Caco-2 (cell line): ENCODE measurements at regions not wholly inside any gene's neighbourhood (a gene's known extent, or its start where the extent isn't known, plus 50 kb on each side); places are given as distances from the start of the nearest gene placed in this dataset.

Source experiments
- BruUV-seq: library from RNA; stranded (reverse); fragments of 400-500 nt; replicated peaks from 2 replicates; lab custom pipeline; 2021; lab: Mats Ljungman, UMichigan
- CTCF ChIA-PET: fragments of 300-600 bp; sonication (Branson Sonifier 250); formaldehyde crosslinking; loops from one replicate; lab custom pipeline; 2022; ENCODE audit warnings: antibody characterized with exemption; lab: Charles Lee
- POLR2A ChIA-PET: fragments of 300-600 bp; sonication (Branson Sonifier 250); formaldehyde crosslinking; loops from one replicate; lab custom pipeline; 2022; ENCODE audit warnings: antibody characterized with exemption; lab: Charles Lee
- DNase-seq, 2 experiments: peaks; one replicate each; pipeline versions ENCODE4 v3.0.0 to v3.0.0-alpha.2; 2020 to 2022
- H3K27me3 ChIP-seq: replicated peaks from 2 replicates; pipeline ENCODE4 v1.6.0; 2011; ENCODE audit warnings: low read length; ENCODE audit not compliant: control insufficient read depth, insufficient read depth
- H3K36me3 ChIP-seq: 2 replicates; pipeline ENCODE4 v1.5.1; 2011; ENCODE audit warnings: low read length; ENCODE audit not compliant: control insufficient read depth, insufficient read depth
- H3K4me1 ChIP-seq: fragments of 250-450 bp; sonication (Bioruptor Pico); 2 replicates; pipeline ENCODE4 v1.5.1; 2020; ENCODE audit warnings: mild to moderate bottlenecking
- H3K4me3 ChIP-seq: 2 replicates; pipeline ENCODE4 v1.5.1; 2011; ENCODE audit warnings: low read depth, mild to moderate bottlenecking, control low read depth, low read length
- H3K9me3 ChIP-seq: fragments of 250-450 bp; sonication (Bioruptor Pico); 2 replicates; pipeline ENCODE4 v1.5.1; 2020; ENCODE audit warnings: mild to moderate bottlenecking, moderate library complexity
- H3K27ac Mint-ChIP-seq: one replicate; pipeline ENCODE4 v1.8.0; 2022; ENCODE audit warnings: mixed read lengths; ENCODE audit not compliant: unreplicated experiment
- H3K27me3 Mint-ChIP-seq: one replicate; pipeline ENCODE4 v1.8.0; 2022; ENCODE audit warnings: mixed read lengths; ENCODE audit not compliant: insufficient read depth, unreplicated experiment
- H3K36me3 Mint-ChIP-seq: one replicate; pipeline ENCODE4 v1.8.0; 2022; ENCODE audit warnings: mild to moderate bottlenecking, mixed read lengths; ENCODE audit not compliant: insufficient read depth, unreplicated experiment
- H3K4me1 Mint-ChIP-seq: one replicate; pipeline ENCODE4 v1.8.0; 2022; ENCODE audit warnings: low read depth, mixed read lengths; ENCODE audit not compliant: unreplicated experiment
- H3K4me3 Mint-ChIP-seq: one replicate; pipeline ENCODE4 v1.8.0; 2022; ENCODE audit warnings: mild to moderate bottlenecking, moderate library complexity, mixed read lengths; ENCODE audit not compliant: unreplicated experiment
- H3K9me3 Mint-ChIP-seq: one replicate; pipeline ENCODE4 v1.8.0; 2022; ENCODE audit warnings: mixed read lengths; ENCODE audit not compliant: unreplicated experiment
- CTCF ChIP-seq, 2 experiments: fragments of 200-600 bp in 1 of 2; IDR thresholded peaks; 1 replicate in 1 of 2; 2 replicates in 1 of 2; pipeline versions ENCODE4 v1.5.1 to v1.8.0; 2011 to 2022; ENCODE audit warnings: antibody characterized with exemption in 1 of 2, control low read depth in 1 of 2, inconsistent platforms in 1 of 2, low read depth in 1 of 2, low read length in 1 of 2, mild to moderate bottlenecking in 1 of 2, moderate library complexity in 1 of 2; ENCODE audit not compliant: insufficient read depth in 1 of 2, severe bottlenecking in 1 of 2, unreplicated experiment in 1 of 2
- intact Hi-C: fragments of 100-400 bp; cut with micrococcal nuclease; formaldehyde crosslinking; loops from one replicate; pipeline ENCODE4 v1.10.0; 2022; ENCODE audit not compliant: unreplicated experiment

- H3K4me1 Mint-ChIP-seq: no peaks in the 10 kb centered on the region
- ChIA-PET POLR2A (no interaction called here), CTCF (no interaction called here)
- no peak for DNase-seq
- no peaks in the 10 kb centered on the region for H3K27me3 ChIP-seq
- peaks cover 2% of the 10 kb centered on the region for H3K27me3 Mint-ChIP-seq
- H3K4me3 ChIP-seq: no peak overlapping the region
- BruUV-seq: no TSS peak
- TF ChIP-seq CTCF (IDR thresholded peaks at IDR 0.05; ENCODE audit: insufficient read depth in 1 of 2, low read depth in 1 of 2, low read length in 1 of 2, severe bottlenecking in 1 of 2, unreplicated experiment in 1 of 2): no peak
- H3K4me1 ChIP-seq: no peaks in the 10 kb centered on the region
- no peaks in the 10 kb centered on the region for H3K36me3 ChIP-seq
- no peak overlapping the region for H3K4me3 Mint-ChIP-seq
- H3K9me3 ChIP-seq: no peaks in the 10 kb centered on the region
- no peaks in the 10 kb centered on the region for H3K36me3 Mint-ChIP-seq
- intact Hi-C loops: no loop called here
- no peak overlapping the region for H3K27ac Mint-ChIP-seq
- no peaks in the 10 kb centered on the region for H3K9me3 Mint-ChIP-seq
These were observed 150.3 kb downstream of the DAD1 start for GRCh38 chr14:22438742-22439141.

GRCh38 chr14:22434901-22435550 is 154.0 kb downstream of the DAD1 start:
- no peaks in the 10 kb centered on the region for H3K4me1 ChIP-seq
- no TSS peak for BruUV-seq
- no peaks in the 10 kb centered on the region for H3K27me3 ChIP-seq
- no peak overlapping the region for H3K4me3 Mint-ChIP-seq
- no peaks in the 10 kb centered on the region for H3K36me3 Mint-ChIP-seq
- ChIA-PET CTCF (no interaction called here), POLR2A (interaction anchor here (0.5 kb wide), 1 partner anchor 171 kb away, joined by 3 read pairs; no protein-coding TSS in a partner anchor)
- H3K27me3 Mint-ChIP-seq: no peaks in the 10 kb centered on the region
- H3K9me3 Mint-ChIP-seq: no peaks in the 10 kb centered on the region
- intact Hi-C loops: loop anchor here (1.0 kb wide), 1 partner anchor 43 kb away; no protein-coding TSS in a partner anchor
- H3K36me3 ChIP-seq: no peaks in the 10 kb centered on the region
- no peak overlapping the region for H3K4me3 ChIP-seq
- H3K27ac Mint-ChIP-seq: no peak overlapping the region
- no peaks in the 10 kb centered on the region for H3K9me3 ChIP-seq
- H3K4me1 Mint-ChIP-seq: no peaks in the 10 kb centered on the region
- no peak for DNase-seq
- TF ChIP-seq CTCF (IDR thresholded peaks at IDR 0.05; ENCODE audit: insufficient read depth in 1 of 2, low read depth in 1 of 2, low read length in 1 of 2, severe bottlenecking in 1 of 2, unreplicated experiment in 1 of 2): no peak

GRCh38 chr14:22434030-22434429 is 155.0 kb downstream of the DAD1 start:
- no peak for DNase-seq

More at GRCh38 chr14:22434030-22434429, 155.0 kb downstream of the DAD1 start:
- Histone ChIP-seq H3K36me3 (no peaks in the 10 kb centered on the region), H3K4me1 (no peaks in the 10 kb centered on the region), H3K4me3 (no peak overlapping the region), H3K9me3 (no peaks in the 10 kb centered on the region), H3K27me3 (no peaks in the 10 kb centered on the region)
- intact Hi-C loops: loop anchor here (1.0 kb wide), 1 partner anchor 42 kb away; no protein-coding TSS in a partner anchor
- Mint-ChIP-seq H3K27me3 (no peaks in the 10 kb centered on the region), H3K4me1 (no peaks in the 10 kb centered on the region), H3K36me3 (no peaks in the 10 kb centered on the region), H3K27ac (no peak overlapping the region), H3K9me3 (no peaks in the 10 kb centered on the region), H3K4me3 (no peak overlapping the region)
- ChIA-PET POLR2A (no interaction called here), CTCF (interaction anchor here (0.6 kb wide), 1 partner anchor 449 kb away, joined by 3 read pairs; no protein-coding TSS in a partner anchor)
- BruUV-seq: no TSS peak
- TF ChIP-seq CTCF (IDR thresholded peaks at IDR 0.05; ENCODE audit: insufficient read depth in 1 of 2, low read depth in 1 of 2, low read length in 1 of 2, severe bottlenecking in 1 of 2, unreplicated experiment in 1 of 2): peak; percentile 24 to 30
